ENCODE measurements at regions not wholly inside any gene's neighbourhood (a gene's known extent, or its start where the extent isn't known, plus 50 kb on each side); places are given as distances from the start of the nearest gene placed in this dataset.

- TF ChIP-seq CTCF (IDR thresholded peaks at IDR 0.05) (no peak), POLR2A (IDR thresholded peaks at IDR 0.05) (no peak)
Observed at GRCh38 chr3:194832346-194833104, 146.8 kb downstream of the FAM43A start.

Measured in testis (tissue), 2 donors.